ENCODE measurements at regions not wholly inside any gene's neighbourhood (a gene's known extent, or its start where the extent isn't known, plus 50 kb on each side); places are given as distances from the start of the nearest gene placed in this dataset.
"Not testable (repeated sequence)": the region's sequence is repeated elsewhere in the genome, so short reads cannot be mapped to it uniquely, and the experiment has no call there.

DNA sequence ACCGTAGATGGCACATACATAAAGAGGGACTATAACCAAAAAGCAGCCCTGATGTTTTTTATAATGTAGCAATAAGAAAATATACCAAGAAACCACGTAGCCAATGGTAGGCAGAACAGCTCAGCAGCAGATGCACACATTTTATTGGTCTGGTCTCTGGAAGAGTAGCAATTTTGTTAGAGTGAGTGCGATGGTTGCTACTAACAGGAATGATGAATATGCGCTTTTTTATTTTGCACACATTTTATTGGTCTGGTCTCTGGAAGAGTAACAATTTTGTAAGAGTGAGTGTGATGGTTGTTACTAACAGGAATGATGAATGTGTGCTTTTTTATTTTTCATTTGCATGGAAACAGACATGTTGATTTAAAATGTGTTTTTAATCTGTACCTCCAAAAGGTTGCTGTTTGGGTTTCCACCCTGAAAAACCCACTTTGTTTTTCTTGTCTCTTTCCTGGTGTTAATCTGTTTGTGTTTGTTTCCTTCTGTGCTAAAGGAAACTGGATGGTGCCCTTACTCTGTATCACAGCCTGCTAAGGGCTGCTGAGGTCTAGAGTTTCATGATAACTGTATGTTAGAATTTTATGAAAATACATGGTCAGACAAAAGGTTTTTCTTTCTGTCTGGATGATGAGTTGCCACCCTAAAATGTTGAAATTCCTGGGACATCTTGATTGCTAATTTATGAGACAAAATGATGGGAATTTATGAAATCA lies 221.1 kb downstream of the ZNF37A start:
- not testable (repeated sequence) for H2AFZ ChIP-seq (ENCODE audit: low read depth, low read length); H3K36me3 ChIP-seq (ENCODE audit: insufficient read depth, low read length); H3K4me3 ChIP-seq (ENCODE audit: low read length); H3K9me3 ChIP-seq (ENCODE audit: low read length); H3K27me3 ChIP-seq (ENCODE audit: insufficient read depth, low read length); H3K4me1 ChIP-seq (ENCODE audit: insufficient read depth, low read length)

DNA sequence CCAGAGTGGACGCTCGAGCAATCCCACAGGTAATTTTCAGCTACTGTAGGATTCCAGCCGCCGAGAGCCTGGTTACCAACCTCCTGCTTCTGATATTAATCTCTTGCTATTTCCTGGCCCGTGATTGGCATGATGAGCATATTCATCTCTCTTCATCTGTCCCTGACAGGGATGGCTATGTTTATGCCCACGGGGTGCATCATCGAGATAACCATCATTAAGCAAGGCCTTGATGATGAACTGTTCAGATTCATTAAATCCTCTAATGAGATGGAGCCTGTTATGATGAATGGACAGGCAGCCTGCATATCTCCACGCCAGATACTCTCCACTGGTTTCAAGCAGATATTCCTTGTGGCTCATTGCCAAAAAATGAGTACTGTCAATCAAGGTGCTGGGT lies 227.3 kb downstream of the ZNF37A start:
- H3K36me3 ChIP-seq (ENCODE audit: insufficient read depth, low read length); H3K9me3 ChIP-seq (ENCODE audit: low read length); H2AFZ ChIP-seq (ENCODE audit: low read depth, low read length); H3K4me3 ChIP-seq (ENCODE audit: low read length); H3K27me3 ChIP-seq (ENCODE audit: insufficient read depth, low read length); H3K4me1 ChIP-seq (ENCODE audit: insufficient read depth, low read length): not testable (repeated sequence)

DNA sequence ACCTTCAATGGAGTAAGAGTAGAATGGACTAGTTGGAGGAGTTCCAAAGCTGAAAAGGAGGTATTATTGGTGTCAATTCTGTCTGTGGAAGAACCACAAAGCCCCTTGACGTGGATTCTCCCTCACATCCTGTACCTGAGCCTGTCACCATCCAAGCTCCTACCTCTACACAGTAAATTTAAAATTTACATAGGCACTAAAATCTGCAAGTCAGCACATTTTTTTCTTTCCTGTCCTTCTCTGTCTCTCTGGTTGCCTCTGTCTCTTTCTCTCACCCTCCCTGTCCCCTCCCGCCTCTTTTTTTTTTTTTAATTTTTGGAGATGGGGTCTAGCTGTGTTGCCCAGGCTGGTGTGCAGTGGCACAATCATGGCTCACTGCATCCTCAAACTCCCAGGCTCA lies 236.2 kb downstream of the ZNF37A start:
- H3K27me3 ChIP-seq (ENCODE audit: insufficient read depth, low read length); H3K36me3 ChIP-seq (ENCODE audit: insufficient read depth, low read length); H2AFZ ChIP-seq (ENCODE audit: low read depth, low read length); H3K4me3 ChIP-seq (ENCODE audit: low read length); H3K4me1 ChIP-seq (ENCODE audit: insufficient read depth, low read length); H3K9me3 ChIP-seq (ENCODE audit: low read length): not testable (repeated sequence)

DNA sequence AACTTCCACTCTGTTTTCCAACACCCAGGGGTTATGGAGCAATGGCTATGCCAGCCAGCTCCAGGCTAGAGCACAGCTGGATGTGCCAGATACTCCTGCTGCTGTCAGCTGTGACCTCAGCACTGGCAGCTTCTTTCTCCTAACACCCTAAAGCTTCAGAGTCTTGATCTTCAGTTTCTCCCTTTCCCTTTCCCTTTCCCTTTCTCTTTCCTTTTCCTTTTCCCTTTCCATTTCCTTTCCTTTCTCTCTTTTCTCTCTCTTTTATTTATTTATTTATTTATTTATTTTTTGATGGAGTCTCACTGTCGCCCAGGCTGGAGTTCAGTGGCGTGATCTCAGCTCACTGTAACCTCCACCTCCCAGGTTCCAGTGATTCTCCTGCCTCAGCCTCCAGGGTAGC lies 237.0 kb downstream of the ZNF37A start:
- not testable (repeated sequence) for H3K4me1 ChIP-seq (ENCODE audit: insufficient read depth, low read length); H3K36me3 ChIP-seq (ENCODE audit: insufficient read depth, low read length); H3K27me3 ChIP-seq (ENCODE audit: insufficient read depth, low read length); H3K9me3 ChIP-seq (ENCODE audit: low read length); H2AFZ ChIP-seq (ENCODE audit: low read depth, low read length); H3K4me3 ChIP-seq (ENCODE audit: low read length)

DNA sequence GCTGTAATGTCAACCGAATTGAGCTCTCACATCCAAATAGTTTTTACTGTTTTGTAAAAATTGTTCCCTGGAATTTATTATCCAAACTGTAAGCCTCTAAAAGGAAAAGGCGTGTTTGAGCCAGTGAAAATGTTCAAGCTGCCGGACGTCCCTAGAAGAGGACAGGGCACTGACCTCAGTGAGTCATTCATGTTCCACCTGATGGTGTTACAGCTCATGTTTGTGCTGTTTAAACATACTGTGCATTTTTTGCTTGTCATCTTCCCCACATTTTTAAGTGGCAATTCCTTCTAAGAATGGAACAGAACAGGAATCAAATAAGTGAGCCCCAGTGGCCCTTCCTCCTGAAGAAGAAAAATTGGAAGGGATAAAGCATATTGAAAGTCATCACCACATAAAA lies 239.6 kb downstream of the ZNF37A start:
- H3K36me3 ChIP-seq (ENCODE audit: insufficient read depth, low read length); H3K4me3 ChIP-seq (ENCODE audit: low read length); H3K27me3 ChIP-seq (ENCODE audit: insufficient read depth, low read length); H2AFZ ChIP-seq (ENCODE audit: low read depth, low read length); H3K9me3 ChIP-seq (ENCODE audit: low read length); H3K4me1 ChIP-seq (ENCODE audit: insufficient read depth, low read length): not testable (repeated sequence)

DNA sequence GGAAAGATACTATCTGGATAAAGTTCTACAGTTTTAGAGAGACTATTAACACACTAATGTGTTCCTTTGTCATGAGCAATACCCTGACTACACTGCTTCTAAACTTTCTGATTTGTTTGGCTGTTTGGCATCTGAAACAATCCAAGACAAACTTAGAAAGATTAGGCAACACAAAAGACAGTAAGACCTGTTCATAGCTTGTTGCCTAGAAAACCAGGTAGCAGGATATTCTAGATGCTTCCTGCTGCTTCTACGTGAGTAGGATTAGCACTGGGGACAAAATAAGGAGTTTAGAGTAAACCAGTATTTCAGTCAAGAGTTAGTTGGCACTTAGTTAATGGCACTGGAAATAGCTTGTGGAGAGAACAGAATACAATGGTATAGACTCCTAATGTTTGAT lies 256.5 kb downstream of the ZNF37A start:
- H3K27me3 ChIP-seq (ENCODE audit: insufficient read depth, low read length); H3K4me1 ChIP-seq (ENCODE audit: insufficient read depth, low read length); H2AFZ ChIP-seq (ENCODE audit: low read depth, low read length); H3K9me3 ChIP-seq (ENCODE audit: low read length); H3K4me3 ChIP-seq (ENCODE audit: low read length); H3K36me3 ChIP-seq (ENCODE audit: insufficient read depth, low read length): not testable (repeated sequence)

DNA sequence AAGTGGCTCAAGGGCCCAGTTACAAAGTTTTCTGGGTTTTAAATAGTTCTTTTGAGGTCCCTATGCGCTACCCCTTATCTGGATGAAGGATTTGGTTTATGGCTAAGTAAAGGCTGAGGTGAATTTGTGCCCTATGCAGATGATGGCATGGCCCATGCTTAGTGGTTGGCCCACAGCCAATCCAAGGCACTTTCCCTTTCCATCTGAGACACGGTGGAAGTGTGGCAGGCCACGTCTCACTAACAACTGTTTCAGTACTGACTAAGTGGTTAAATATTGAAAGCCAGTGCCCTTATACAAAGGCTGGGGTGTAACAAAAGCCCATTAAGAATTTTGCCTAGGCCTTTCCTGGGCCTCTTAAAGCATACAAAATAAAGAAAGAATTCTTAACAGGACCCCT lies 260.3 kb downstream of the ZNF37A start:
- not testable (repeated sequence) for H2AFZ ChIP-seq (ENCODE audit: low read depth, low read length); H3K36me3 ChIP-seq (ENCODE audit: insufficient read depth, low read length); H3K4me1 ChIP-seq (ENCODE audit: insufficient read depth, low read length); H3K4me3 ChIP-seq (ENCODE audit: low read length); H3K9me3 ChIP-seq (ENCODE audit: low read length); H3K27me3 ChIP-seq (ENCODE audit: insufficient read depth, low read length)

DNA sequence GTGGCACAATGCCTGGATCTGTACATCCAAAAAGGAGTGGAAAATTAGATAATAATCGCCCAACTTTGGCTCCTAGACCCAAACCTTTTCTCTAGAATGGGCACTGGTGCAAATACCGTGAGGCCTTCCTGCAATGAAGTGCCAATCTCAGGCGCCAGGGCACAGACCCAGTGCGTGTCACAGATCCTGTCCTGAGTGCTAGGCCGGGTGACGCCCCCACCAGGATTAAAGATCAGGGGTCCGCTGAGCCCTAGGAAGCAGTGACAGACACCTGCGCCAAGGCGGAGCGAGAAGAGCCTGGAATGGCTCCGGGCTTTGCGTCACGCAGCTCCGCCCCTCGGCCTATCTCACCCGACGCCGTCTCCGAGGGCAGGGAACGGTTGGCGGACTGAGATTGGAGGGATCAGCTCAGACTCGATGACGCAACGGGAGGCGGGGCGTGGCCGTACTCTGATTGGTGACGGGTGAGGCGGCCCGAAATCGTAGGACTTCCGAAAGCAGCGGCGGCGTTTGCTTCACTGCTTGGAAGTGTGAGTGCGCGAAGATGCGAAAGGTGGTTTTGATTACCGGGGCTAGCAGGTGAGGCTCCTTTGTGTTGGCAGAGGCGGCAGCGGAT lies 261.9 kb downstream of the ZNF37A start:
- not testable (repeated sequence) for H2AFZ ChIP-seq (ENCODE audit: low read depth, low read length); H3K9me3 ChIP-seq (ENCODE audit: low read length); H3K36me3 ChIP-seq (ENCODE audit: insufficient read depth, low read length); H3K4me1 ChIP-seq (ENCODE audit: insufficient read depth, low read length); H3K27me3 ChIP-seq (ENCODE audit: insufficient read depth, low read length)
- peak overlapping the region; percentile 38 for H3K4me3 ChIP-seq (ENCODE audit: low read length)

DNA sequence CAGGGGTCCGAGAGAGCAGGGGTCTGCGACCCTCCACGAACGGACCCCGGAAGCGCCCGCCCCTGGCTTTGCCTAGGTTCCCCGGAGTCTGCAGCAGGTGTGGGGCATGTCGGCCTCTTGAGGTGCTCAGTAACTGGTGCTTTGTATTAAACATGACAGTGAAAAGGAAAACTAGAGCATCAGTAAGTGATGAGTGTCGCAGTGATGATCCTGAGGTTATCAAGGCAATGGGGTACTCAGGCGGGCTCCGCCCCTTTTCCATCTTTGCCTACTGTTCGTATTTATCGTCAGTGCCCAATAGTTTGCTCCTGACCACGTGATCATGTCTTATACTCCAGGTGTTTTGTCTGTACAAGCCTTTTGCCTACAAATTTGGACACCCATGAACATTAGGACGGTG lies 262.4 kb downstream of the ZNF37A start:
- H2AFZ ChIP-seq (ENCODE audit: low read depth, low read length); H3K4me1 ChIP-seq (ENCODE audit: insufficient read depth, low read length); H3K9me3 ChIP-seq (ENCODE audit: low read length); H3K27me3 ChIP-seq (ENCODE audit: insufficient read depth, low read length); H3K36me3 ChIP-seq (ENCODE audit: insufficient read depth, low read length): not testable (repeated sequence)
- peak overlapping the region; percentile 38 for H3K4me3 ChIP-seq (ENCODE audit: low read length)

DNA sequence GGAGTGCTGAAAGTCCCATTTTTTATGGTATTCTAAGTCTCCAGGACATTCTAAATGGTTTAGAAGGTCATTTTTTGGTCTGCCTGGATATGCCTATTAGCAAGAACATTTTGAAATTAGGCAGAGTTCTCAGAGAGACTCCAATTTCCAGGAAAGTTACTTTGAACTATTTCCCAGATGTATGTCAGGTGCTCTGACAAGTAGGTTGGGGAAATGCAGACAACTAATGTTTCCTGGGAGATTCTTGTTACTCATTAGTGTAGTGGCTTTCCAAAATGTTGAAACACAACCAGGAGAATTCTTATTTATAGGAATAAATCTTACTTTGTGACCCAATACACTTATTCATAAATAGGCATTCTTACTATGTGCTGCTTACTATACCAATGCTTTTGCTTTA lies 268.4 kb downstream of the ZNF37A start:
- H3K36me3 ChIP-seq (ENCODE audit: insufficient read depth, low read length); H2AFZ ChIP-seq (ENCODE audit: low read depth, low read length); H3K4me3 ChIP-seq (ENCODE audit: low read length); H3K27me3 ChIP-seq (ENCODE audit: insufficient read depth, low read length); H3K9me3 ChIP-seq (ENCODE audit: low read length); H3K4me1 ChIP-seq (ENCODE audit: insufficient read depth, low read length): not testable (repeated sequence)

DNA sequence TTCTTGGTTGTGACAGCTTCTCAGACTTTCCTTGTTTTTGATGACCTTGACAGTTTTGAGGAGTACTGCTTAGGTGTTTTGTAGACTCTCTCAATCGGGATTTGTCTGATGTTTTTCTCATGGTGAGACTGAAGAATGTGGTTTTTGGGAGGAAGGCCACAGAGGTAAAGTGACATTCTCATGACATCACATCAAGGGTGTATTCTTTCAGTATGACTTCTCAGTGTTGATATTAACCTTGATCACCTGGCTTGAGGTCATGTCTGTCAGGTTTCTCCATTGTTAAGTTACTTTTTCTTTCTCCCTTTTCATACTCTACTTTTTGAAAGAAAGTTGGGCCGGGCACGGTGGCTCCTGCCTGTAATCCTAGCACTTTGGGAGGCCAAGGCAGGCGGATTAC lies 269.9 kb downstream of the ZNF37A start:
- H3K27me3 ChIP-seq (ENCODE audit: insufficient read depth, low read length); H3K9me3 ChIP-seq (ENCODE audit: low read length); H2AFZ ChIP-seq (ENCODE audit: low read depth, low read length); H3K4me3 ChIP-seq (ENCODE audit: low read length); H3K36me3 ChIP-seq (ENCODE audit: insufficient read depth, low read length); H3K4me1 ChIP-seq (ENCODE audit: insufficient read depth, low read length): not testable (repeated sequence)

DNA sequence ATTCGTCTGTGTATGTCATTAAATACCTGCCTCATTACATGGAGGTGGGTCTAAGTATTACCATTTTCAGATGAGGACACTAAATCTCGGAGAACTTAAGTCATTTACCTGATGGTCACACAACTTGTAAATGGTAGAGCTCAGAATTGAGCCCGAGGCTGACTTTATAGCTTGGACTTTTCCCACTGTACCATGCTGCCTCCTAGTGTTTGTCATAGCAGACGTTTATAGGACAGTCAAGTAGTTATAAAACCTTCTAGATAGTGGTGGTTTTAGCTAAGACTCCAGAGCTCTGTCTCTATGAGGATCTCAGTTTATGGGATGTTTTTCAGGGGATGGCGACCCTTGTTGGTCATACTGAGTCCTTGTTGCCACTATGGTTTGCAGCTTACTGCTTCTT lies 271.8 kb downstream of the ZNF37A start:
- not testable (repeated sequence) for H3K27me3 ChIP-seq (ENCODE audit: insufficient read depth, low read length); H3K9me3 ChIP-seq (ENCODE audit: low read length); H3K4me1 ChIP-seq (ENCODE audit: insufficient read depth, low read length); H2AFZ ChIP-seq (ENCODE audit: low read depth, low read length); H3K36me3 ChIP-seq (ENCODE audit: insufficient read depth, low read length); H3K4me3 ChIP-seq (ENCODE audit: low read length)

DNA sequence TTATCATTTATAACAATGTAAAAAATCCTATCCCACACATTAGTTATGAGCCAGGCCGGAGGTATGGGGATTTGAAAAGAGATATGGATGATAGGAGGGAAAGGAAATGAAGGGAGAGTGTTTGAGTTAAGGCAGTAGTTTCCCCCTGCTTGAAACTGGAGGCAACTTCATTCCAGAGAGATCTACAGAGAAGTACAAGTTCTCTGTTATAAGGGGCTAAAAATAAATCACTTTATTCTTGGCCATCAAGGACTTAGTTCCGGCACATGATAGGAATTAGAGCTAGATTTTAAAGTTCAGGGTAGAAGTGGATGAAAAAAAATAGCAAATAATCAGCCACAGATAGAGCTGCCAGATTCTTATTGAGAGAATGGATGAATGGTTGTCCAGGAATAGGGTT lies 289.7 kb downstream of the ZNF37A start:
- H3K9me3 ChIP-seq (ENCODE audit: low read length); H3K27me3 ChIP-seq (ENCODE audit: insufficient read depth, low read length); H3K36me3 ChIP-seq (ENCODE audit: insufficient read depth, low read length); H2AFZ ChIP-seq (ENCODE audit: low read depth, low read length); H3K4me1 ChIP-seq (ENCODE audit: insufficient read depth, low read length); H3K4me3 ChIP-seq (ENCODE audit: low read length): not testable (repeated sequence)

DNA sequence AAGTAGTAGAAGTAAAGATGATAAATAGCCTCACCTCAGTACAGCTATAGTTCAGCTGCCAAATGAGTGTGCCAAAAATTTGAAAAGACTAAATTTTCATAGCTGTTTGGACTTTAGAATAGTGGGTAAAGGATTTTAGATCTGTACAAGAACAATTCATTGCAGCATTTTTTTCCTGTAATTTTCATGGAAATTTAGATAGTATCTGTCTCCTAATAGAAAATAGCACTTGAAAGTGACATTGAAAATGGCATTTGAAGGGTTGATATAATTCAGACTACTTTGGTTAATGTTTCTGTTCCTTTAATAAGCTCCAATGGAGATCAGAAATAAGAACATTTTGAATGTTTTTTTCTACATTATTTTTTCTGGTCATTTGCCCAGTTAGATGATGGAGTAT lies 292.7 kb downstream of the ZNF37A start:
- H3K36me3 ChIP-seq (ENCODE audit: insufficient read depth, low read length); H2AFZ ChIP-seq (ENCODE audit: low read depth, low read length); H3K4me3 ChIP-seq (ENCODE audit: low read length); H3K27me3 ChIP-seq (ENCODE audit: insufficient read depth, low read length); H3K9me3 ChIP-seq (ENCODE audit: low read length); H3K4me1 ChIP-seq (ENCODE audit: insufficient read depth, low read length): not testable (repeated sequence)

All from neuron (in vitro differentiated cells).